NCI-H1436 treated with DMSO at 0.1 percent for 48 hours (cell line): ENCODE measurements at regions not wholly inside any gene's neighbourhood (a gene's known extent, or its start where the extent isn't known, plus 50 kb on each side); places are given as distances from the start of the nearest gene placed in this dataset.
"Not testable (repeated sequence)": the region's sequence is repeated elsewhere in the genome, so short reads cannot be mapped to it uniquely, and the experiment has no call there.

Experiments used
- DNase-seq: peaks from one replicate; lab custom pipeline; 2025; lab: John Stamatoyannopoulos, UW

DNA sequence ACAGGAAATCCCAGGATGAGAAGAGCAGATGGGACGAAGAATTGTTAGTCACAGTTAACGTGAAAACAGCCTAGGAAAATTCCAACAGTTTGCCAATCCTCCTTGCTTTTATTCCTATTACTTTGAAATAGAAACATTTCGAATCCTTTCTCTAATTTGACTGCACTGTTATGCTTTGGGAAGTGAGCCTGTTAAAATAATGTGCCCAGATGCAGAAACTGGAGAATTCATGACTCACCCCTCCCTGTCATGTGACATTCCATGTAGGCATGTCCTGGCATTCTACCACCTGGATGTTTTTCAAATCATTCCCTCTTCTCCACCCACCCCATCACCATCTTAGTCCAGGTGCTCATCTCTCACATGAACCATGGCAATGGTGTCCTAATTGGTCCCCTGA is 107.3 kb downstream of the MINAR1 start:
- DNase-seq, result no peak

DNA sequence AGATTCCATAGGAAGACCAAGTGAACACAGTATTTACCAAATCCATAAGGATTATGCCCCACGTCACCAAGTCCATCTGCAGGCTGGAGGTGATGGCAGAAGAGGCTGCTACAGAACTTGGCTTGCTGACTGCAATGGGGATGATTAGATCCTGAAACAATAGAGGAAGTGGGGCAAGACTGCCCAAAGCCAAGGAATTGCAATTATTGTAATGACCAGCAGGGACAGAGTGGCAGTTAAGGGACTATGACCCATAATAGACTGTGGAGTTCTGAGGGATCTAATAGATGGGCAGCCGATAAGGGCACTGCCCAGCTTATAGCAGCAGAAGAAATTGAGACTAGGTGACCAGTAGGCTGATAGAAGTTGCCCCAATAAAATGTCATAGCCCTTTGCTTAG is 108.4 kb downstream of the MINAR1 start:
- no peak for DNase-seq

DNA sequence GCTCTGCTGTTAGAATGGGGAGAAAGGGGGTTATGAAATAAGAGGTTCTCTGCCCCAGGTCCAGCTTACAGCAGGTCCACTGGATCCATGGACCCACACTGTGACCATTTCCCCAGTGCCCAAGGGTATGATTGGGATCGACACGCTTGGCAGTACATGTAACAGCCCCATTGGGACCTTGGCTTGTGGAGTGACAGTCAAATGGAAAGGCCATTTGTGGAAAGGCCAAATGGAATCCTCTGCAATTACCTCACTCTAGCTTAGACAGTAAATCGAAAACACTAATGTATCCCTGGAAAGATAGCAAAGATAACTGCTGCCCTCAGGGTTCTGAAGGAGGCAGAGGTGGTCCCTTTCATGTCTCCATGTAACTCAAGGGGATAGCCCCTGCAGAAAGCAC is 109.1 kb downstream of the MINAR1 start:
- DNase-seq, result no peak

DNA sequence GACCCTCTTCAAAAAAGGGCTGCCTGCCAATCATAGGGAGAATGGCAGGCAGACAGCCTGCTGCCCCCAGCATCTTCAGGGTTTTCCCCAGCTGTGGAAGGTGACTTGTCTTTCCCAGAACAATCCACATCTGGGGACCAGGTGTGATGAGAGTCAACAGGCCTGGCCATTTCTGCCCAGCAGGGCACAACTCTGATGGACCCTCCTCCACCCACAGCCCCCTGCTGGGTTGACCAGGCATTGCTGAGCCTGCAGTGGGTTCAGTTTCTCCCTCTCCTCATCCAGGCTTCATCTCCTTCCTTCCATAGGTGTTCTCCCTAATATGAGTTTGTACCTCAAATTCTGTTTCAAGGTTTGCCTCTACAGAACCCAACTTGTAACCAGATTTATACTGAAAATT is 111.0 kb downstream of the MINAR1 start:
- no peak for DNase-seq

DNA sequence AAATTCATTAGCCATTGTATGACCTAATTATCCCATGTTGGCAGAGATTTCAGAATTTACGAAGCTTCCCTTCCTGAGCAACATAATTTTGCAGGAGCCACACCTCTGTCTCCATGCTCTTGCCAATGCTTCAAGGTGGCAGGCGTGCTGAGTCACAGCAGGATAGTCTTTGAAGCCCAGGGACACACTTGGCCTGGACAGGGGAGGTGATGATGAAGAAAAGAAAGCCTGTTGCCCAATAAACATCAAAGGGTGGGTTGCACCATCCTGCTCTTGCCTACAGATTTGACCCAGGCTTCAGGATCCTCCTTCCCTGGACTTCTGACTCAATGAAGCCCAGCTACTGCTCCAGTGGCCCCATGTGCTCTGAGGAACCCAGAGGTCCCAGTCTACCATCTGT is 117.1 kb downstream of the MINAR1 start:
- no peak for DNase-seq

GRCh38 chr15:79560384-79560783 is 128.2 kb downstream of the MINAR1 start:
- DNase-seq, result no peak

- no peak for DNase-seq
Measured at GRCh38 chr15:79561982-79562381, 129.8 kb downstream of the MINAR1 start.

DNA sequence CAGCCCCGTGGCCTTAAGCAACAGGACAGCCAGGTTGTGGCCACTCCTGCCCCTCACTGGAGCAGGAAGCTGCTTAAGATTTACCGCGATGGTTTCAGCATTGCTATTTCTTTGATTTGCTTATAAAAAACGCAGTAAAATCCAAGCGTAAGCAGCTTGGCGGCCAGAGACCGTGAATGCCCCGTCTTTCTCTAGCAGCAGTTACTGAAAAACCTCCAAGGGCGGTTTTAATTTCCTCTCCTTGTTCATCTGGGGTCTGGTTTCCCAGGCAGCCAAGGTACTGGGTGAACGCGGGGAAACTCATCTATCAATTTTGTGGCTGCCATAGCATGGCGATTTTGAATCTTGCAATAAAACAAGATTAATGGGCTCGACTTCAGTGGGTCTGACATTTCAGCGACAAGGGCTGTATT is 130.3 kb downstream of the MINAR1 start:
- DNase-seq, result no peak

DNA sequence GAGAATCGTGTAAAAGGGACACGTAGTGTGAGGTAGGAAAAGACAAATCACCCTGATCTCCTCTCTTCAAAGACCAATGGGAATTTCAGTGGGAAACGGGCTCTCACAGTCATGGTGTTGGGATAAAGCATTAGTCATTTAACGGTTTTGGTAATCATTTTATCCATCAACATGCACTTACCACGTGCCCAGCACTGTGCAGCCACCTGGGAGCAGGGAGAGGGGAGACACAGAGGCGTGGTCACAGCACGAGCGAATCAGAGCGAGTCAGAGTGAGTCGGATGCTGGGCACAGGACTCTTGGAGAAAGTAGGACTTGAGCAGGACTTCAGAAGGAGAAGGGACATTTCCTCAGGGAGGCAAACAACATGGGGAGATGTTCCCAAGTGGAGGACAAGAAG is 130.8 kb downstream of the MINAR1 start:
- DNase-seq, result no peak

- DNase-seq, result no peak
Measured at GRCh38 chr15:79570004-79570403, 137.9 kb downstream of the MINAR1 start.

DNA sequence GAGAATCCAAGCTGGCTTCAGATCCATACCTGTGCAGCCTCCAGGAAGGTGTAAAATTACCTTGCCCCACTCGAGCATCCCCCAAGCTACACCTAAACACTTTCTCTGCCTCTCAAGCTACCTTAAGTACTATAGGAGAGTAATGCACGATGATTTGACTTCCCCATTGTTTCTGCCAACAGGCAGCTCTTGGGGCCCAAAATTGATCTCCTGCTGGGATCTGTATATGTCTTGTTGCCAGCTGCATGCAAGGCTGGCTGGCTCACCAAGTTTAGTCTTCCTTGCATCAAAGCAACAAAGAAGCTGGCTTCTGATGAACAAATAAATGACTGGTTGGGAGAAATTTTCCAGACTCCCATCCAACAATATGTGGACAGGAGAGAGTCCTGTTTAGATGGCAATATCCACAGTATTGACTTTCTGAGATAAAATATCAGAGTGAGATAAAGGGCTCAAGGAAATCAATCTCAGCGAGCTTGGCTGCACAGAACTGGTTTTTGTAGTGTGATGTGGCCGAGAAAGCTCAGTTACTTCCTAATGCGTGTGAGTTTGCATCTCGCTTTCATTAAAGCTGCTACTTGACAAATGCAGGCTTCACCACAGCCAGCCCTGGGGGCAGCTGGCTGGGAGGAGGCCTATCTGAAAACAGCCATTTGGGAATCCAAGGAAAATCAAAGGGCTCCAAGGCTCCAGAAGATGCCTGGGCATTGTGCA is 140.7 kb downstream of the MINAR1 start:
- DNase-seq, result no peak

DNA sequence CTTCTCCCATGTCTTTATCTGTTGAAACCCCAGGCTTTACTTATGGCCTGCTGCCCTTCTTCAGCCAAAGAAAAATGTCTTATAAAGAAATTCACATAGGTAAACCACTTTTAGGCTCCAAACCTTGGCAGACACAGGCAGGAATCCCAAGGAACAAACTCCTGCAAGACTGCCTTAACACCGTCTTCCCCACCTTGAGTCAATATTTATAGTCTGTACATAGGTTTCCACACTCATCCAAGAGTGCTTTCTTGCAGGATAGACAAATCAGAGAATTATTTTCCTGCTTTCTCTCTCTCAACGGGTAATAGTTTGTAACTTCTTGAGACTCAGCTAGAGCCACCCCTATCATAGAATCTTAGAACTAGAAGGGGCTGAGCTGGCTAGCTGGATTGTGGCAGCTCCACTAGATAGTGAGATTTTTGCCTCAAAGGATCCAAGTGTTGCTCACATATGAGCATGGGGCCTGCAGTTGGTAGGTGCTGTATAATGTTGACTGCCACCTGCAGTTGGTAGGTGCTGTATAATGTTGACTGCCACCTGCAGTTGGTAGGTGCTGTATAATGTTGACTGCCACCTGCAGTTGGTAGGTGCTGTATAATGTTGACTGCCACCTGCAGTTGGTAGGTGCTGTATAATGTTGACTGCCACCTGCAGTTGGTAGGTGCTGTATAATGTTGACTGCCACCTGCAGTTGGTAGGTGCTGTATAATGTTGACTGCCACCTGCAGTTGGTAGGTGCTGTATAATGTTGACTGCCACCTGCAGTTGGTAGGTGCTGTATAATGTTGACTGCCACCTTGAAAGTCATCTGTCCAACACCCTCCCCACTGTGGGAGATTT is 142.5 kb downstream of the MINAR1 start:
- DNase-seq, result not testable (repeated sequence)

GRCh38 chr15:79582650-79583049 is 150.5 kb downstream of the MINAR1 start:
- no peak for DNase-seq

- DNase-seq, result no peak
Measured at GRCh38 chr15:79592126-79592525, 160.0 kb downstream of the MINAR1 start.

- no peak for DNase-seq
Measured at GRCh38 chr15:79593119-79593869, 161.2 kb downstream of the MINAR1 start.

DNA sequence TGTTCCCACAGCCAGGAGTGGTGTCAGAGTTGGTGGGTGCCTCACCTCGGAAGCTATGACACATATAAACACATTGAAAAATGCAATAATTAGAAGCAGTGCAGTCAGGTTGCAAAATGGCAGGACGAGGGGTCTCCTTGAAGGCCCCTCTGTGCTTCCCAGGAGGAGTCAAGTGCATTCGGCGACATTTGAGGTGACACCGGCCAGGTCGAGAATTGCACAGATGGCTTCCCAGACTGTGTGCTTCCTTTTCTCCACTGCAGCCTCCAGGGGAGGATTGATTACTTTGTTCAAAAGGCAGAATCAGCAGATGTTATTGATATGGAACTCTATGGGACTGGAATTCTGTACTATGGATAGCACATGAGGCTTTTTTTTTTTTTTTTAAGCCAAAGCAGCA is 163.2 kb downstream of the MINAR1 start:
- no peak for DNase-seq

GRCh38 chr15:79595995-79596622 is 164.0 kb downstream of the MINAR1 start:
- DNase-seq, result peak; percentile 38

DNA sequence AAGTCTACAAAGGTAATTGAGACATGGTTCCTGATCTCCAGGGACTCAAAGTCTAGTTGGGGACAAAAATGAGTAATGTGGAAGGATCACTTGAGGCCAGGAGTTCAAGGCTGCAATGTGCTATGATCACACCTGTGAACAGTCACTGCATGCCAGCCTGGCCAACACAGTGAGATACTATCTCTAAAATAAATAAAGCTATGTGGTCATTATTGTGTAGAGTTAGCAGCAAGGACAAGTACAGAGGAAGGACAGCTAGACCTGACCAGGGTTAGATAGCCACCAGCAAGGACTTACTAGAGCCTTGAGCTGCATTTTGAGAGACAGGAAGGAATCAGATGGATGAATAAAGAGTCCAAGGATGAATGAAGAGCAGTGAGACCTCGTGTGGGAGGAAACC is 166.5 kb downstream of the MINAR1 start:
- no peak for DNase-seq

- no peak for DNase-seq
Measured at GRCh38 chr15:79601405-79602086, 169.4 kb downstream of the MINAR1 start.

DNA sequence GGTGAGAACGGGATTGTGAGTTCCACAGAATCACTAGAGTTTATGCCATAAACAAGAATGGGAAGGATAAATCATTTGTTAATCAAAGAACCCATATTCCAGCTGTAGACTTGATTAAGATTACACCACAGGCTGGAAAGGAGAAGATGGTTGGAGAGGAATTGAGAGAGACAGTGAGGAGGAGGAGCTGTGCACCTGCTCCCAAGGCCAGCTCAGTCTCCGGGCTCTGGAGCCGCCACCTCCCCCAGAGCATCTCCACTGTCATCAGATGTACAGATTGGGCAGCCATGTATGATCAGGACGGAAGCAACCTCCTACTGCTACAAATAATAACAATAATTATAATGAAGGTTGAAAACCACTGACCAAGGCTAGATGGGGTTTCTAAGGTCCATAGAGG is 170.0 kb downstream of the MINAR1 start:
- no peak for DNase-seq

DNA sequence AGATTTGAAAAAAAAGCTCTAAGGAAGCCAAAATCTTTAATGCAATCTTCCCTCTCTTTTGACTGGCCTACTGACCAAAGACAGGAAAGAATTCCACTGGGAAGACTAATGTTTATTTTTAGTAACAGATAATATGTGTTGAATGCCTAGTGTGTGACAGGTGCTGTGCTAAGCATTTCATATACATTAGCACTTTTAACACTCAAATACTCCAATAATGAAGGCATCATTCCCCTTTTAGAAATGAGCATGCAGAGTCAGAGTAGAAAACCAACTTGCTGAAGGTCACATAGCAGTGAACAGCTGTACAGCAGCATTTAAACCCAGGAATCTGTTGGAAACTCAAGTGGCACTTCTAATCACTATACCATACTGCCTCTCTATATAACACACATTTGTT is 170.6 kb downstream of the MINAR1 start:
- no peak for DNase-seq
